ENCODE measurements at regions not wholly inside any gene's neighbourhood (a gene's known extent, or its start where the extent isn't known, plus 50 kb on each side); places are given as distances from the start of the nearest gene placed in this dataset.
"Not testable (repeated sequence)": the region's sequence is repeated elsewhere in the genome, so short reads cannot be mapped to it uniquely, and the experiment has no call there.

DNA sequence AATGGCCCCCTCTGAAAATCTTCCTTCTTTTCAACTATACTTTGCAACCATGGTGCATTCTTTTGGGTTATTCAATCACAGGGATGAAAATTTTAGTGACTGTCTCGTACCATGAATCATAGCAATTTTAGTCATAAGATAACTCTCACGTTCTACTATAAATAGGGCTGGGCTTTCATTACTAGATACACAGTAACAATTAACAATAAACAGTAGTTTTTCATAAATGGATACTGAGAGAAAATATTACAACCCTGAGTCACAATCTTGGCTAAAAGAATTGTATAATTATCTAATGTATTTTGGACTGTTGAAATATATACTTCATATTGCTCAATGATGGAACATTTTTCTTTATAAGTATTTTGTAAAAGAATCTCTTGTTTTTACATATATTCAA, 96.1 kb downstream of the TEX35 start:
- DNase-seq: no peak

DNA sequence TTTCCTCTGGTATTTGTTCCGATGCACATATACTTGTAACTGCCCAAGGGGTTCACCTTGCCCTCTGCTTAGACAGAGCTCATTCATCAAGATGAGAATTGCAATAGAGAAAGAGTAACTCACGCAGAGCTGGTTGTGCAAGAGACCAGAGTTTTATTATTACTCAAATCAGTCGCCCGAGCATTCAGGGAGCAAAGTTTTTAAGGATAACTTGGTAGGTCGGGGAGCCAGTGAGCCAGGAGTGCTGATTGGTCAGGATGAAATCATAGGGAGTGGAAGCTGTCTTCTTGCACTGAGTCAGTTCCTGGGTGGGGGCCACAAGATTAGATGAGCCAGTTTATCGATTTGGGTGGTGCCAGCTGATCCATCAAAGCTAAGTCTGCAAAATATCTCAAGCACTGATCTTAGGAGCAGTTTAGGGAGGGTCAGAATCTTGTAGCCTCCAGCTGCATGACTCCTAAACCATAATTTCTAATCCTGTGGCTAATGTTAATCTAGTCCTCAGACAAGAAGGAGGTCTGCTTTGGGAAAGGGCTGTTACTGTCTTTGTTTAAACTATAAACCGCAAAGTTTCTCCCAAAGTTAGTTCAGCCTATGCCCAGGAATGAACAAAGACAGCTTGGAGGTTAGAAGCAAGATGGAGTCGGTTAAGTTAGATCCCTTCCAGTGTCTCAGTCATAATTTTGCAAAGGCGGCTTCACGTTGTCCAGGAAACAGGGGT, 97.9 kb downstream of the TEX35 start:
- not testable (repeated sequence) for DNase-seq

DNA sequence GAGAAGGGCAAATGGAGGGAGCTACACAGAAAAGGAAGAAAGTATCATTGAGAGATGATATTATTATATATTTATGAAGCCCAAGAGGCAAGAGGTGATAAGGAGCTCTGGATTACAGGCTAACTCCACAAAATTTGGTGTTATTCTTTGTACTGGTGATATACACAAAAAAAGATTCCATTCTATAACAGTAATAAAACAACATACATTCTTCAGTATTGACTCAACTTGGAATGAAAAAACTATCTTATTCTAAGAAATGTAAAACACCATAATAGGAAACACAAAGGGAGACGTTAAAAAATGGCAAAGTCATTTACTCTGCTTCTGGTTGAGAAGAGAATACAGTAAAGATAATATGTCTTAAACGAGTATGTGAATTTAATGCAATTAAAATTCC, 99.4 kb downstream of the TEX35 start:
- DNase-seq: no peak

GRCh38 chr1:178613271-178613945, 100.5 kb downstream of the TEX35 start:
- DNase-seq: no peak

DNA sequence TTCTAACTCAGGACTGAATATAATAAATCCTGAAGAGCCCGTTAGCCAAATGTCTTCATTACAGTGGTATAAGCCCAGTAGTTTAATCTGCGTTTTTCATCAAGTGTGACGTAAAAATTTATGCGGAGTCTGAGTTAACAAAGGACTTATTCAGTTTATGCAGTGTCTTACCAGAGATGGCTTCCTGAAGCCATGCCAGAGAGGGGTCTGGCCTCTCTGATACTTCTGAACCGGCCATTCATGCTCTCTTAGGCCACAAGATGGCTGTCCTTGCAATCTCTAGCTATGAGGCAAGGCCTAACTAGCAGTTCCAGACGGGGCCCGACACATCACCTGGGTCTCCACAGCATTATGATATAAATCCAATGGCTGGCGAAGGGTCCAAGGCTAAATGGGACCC, 101.4 kb downstream of the TEX35 start:
- no peak for DNase-seq

GRCh38 chr1:178619042-178619927, 105.8 kb upstream of the RALGPS2 start:
- no peak for DNase-seq

DNA sequence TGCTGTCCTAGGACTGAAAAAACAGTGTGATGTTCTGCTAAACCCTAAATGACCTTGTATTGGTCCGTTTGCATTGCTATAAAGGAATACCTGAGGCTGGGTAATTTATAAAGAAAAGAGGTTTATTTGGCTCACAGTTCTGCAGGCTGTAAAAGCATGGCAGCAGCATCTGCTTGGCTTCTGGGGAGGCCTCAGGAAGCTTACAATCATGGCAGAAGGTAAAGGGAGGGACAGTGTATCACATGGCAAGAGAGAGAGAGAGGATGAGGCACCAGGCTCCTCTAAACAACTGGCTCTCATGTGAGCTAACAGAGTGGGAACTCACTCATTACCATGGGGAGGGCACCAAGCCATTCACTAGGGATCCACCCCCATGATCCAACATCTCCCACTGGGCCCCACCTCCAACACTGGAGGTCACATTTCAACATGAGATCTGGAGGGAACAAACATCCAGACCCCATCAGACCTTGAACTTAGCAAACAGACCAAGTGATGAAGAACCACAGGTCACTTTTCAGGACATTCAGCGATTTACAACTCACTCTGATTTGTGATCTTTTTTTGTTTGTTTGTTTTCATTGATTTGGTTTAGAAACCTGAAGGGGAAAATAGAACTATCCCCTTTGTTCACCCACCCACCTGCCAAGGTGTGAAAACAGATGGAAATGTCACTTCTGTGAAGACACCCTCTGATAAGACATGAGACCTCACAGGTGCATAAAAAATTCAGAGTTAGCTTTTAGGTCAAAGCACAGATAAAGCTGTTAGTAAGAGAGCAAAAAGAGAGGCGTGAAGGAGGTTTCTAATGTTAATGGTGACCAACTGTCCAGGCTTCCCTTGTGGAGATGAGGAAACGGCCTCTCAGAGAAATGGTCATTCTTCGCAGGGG, 104.2 kb upstream of the RALGPS2 start:
- no peak for DNase-seq

DNA sequence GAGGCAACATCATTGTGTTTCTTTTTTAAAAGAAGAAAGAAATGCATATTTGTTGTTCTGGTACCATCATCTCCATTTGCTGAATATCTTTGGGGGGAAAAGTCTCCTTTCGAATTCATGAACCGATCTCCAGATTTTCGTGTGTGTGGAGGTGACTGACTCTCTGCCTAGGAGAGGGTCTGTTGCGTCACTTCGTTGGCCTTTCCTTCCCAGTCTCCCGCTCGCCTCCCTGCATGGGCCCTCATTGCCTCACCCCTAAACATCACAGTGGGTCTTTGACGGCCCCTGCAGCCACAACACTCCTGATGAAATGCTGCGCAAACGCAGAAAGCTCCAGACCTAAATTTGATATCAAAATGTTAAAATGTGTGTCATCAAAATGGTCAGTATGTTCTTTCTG, 103.2 kb upstream of the RALGPS2 start:
- no peak for DNase-seq

DNA sequence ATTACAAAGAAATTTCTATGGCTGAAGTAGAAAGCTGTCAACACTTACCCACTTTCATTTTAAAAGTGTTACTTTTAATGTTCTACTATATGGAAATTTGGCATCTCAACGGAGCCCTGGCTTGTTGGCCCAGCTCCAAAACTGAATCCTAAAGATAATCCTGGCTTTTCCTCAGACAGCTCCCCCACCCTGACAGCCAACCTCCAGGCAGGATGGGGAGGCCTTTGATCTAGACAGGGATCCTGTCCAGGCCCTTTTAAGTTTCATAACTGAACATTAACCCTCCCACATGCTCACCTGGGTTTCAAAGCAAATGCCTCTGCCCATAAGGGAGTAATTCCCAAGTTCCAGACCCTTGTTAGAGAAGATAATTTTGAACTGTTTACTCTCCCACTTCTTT, 99.3 kb upstream of the RALGPS2 start:
- no peak for DNase-seq

GRCh38 chr1:178627037-178627436, 98.0 kb upstream of the RALGPS2 start:
- DNase-seq: no peak

DNA sequence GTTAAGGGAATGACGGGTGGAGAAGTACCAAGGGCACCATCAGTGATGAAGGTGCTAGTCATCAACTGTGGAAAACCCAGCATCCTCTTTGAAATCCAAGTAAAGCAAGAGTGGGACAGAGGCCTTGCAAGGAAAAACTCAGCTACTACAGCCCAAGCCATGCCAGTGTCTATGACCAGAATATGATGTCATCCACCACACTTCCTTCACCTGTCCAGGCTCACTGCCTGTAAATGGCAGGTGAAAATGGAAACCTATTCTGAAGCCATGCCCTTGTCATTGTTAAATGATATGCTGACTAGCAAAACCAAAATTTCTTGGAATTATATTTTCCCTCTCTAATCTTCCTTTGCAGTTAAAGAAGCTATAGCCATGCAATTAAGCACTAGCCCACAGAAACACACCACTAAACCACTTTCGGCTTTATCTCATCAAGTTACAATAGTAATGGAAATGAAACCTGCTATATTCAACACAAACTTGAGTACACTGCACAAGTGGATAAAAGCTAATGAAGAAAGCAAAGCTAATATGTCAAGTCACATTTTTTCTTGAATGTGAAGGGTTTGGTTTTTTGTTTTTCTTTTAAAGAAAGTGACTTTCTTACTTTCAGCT, 96.3 kb upstream of the RALGPS2 start:
- DNase-seq: no peak

DNA sequence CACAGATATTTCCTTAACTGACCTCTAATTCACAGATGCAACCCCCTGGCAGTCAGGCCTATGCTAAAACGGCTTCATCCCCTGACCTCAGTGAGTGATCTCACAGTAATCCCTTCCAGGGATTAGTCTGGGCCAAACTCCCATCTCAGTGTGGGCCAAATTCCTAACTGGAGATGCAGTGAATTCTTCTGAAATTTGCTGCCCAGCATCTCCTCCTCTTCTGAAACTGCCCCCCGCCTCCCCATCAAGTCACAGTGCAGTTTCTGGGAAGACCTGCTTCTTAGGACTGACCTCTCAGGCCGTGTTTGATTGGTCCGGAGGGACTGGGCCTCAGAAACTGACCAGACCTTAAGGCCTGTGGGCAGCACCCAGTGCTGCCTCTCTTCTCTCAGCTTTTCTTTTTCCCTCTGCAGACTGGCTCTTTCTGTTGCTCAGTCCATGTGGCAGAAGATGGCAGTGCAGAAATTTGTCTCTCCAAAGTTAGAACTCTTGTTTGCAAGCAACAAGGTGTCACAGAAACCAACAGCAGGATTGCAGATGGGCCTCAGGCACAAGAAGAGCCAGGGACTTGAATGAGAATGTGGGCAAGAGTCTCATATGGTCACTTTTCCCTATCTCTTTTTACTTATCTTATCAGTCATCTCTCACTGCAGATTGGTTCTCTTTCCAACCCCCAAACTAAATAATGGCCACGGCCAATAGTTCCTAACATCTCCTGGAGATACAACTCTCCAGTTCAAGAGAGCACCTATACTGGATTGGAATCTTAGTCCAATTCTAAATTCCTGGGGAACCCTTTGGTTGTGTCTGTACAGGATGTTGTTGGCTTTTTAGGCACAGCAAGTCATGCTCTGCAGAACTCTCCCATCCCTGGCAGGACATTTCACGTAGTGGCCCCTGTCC, 95.5 kb upstream of the RALGPS2 start:
- no peak for DNase-seq

DNA sequence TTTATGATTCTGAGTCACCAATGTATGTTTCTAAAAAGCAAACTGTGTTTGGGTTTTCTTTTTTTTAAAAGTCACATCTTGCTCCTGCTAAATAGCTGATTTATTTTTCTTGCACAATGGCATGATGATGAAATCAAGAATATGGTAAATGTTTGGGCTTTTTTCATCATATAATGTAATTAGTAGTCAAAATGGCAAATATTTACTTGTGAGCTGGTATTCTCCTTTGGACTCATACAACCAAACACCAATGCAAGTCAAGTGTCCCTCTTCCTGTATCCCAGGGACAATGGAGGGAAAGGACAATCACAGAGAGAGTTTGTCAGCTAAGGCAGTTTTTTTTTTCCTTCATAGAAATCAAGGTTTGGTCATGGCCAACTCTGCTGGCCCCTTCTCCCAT, 94.6 kb upstream of the RALGPS2 start:
- DNase-seq: no peak

GRCh38 chr1:178632653-178633052, 92.4 kb upstream of the RALGPS2 start:
- no peak for DNase-seq

DNA sequence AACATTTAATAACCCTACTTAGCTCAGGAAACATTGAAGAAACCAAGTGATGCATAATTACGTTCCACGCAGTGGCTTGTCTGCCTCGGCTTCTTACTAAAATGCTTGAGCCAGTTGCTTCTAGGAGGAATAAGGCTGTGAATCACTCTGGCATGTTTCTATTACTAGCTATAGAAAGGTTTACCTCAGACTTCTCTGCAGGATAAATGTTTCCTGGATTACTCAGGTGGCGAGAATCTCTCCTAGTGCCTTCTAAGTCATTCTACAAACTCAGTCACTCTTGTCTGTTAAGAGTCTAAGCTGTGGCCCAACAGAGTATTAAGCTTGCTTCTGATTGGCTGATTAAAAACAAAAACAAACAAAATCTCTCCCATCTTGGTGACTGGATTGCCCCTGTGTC, 92.0 kb upstream of the RALGPS2 start:
- DNase-seq: no peak

DNA sequence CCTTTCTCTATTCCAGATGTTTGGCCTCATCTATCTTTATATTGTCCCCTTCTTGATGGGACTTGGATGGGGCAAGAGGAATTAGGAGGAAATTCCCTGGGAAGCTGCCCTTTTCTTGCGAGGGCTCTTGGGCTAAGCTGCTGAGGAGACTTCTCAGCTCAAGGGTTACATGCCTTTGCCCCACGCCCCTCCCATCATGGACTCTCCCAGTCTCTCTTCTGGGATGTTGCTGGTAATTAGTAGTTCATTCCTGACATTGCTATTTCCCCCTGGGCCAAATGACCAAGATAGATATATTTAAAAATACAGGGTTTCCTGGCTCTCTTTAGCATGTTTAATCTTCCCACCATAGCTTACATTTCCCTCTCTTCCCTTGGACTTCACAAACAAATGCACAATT, 90.6 kb upstream of the RALGPS2 start:
- no peak for DNase-seq

- no peak for DNase-seq
Measured at GRCh38 chr1:178637841-178638240, 87.2 kb upstream of the RALGPS2 start.

DNA sequence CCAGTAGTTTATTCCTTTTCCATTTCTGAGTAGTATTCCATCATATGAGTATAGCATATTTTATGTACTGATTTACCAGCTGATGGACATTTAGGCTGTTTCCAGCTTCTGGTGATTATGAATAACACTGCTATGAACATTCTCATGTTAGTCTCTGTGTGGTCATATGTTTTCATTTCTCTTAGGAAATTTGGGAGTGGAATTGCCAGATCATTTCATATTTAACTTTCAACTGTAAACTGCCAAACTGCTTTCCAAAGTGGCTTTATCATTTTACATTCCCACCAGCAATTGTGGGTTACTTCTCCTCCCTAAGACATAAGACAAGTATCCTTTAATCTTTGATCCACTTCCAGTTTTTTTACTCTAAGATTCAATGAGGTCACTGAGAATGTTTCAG, 85.7 kb upstream of the RALGPS2 start:
- DNase-seq: no peak

- no peak for DNase-seq
Measured at GRCh38 chr1:178642282-178642681, 82.8 kb upstream of the RALGPS2 start.

- no peak for DNase-seq
Measured at GRCh38 chr1:178643349-178643748, 81.7 kb upstream of the RALGPS2 start.

DNA sequence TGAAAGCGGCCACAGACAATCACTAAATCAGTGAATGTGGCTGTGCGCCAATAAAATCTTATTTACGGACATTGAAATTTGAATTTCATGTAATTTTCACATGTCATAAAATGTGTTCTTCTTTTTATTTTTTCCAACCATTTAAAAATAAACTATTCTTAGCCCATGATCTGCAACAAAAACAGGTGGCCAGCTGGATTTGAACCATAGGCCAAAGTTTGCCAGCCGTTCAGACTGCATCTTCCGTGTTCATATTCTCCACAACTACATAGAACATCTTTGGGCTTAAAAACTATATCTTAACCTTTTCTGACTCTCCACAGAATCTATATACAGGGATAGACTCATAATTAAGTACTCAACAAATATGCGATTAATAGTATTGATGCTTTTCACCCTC, 81.2 kb upstream of the RALGPS2 start:
- no peak for DNase-seq

All from NCI-H446 (cell line).